ENCODE measurements at regions not wholly inside any gene's neighbourhood (a gene's known extent, or its start where the extent isn't known, plus 50 kb on each side); places are given as distances from the start of the nearest gene placed in this dataset.

DNA sequence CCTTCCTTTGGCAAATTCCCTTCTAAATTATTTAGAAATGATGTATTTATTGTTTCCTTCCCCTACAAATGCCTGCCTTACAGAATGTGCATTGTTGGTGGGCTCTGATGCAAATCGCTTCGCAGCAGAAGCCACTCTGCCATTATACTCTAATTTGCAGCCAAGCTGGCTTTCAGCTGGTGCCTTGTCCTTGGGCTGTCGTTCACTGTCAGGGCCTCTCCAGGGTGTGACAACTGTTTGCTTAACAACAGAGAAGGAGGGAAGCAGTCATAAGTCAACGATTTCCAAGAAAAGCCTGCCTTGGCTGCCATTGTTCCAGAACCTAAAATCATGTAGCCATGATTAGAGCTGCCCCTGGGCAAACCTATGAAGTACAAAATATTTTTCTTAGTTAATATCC lies 260.1 kb upstream of the RGMB start:
- TF ChIP-seq, protein P1, sequence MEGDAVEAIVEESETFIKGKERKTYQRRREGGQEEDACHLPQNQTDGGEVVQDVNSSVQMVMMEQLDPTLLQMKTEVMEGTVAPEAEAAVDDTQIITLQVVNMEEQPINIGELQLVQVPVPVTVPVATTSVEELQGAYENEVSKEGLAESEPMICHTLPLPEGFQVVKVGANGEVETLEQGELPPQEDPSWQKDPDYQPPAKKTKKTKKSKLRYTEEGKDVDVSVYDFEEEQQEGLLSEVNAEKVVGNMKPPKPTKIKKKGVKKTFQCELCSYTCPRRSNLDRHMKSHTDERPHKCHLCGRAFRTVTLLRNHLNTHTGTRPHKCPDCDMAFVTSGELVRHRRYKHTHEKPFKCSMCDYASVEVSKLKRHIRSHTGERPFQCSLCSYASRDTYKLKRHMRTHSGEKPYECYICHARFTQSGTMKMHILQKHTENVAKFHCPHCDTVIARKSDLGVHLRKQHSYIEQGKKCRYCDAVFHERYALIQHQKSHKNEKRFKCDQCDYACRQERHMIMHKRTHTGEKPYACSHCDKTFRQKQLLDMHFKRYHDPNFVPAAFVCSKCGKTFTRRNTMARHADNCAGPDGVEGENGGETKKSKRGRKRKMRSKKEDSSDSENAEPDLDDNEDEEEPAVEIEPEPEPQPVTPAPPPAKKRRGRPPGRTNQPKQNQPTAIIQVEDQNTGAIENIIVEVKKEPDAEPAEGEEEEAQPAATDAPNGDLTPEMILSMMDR (IDR thresholded peaks at IDR 0.05), result no peak
- no peak for TF ChIP-seq POLR2A (IDR thresholded peaks at IDR 0.05)

Measured in uterus (tissue), 2 donors.